ENCODE measurements at regions not wholly inside any gene's neighbourhood (a gene's known extent, or its start where the extent isn't known, plus 50 kb on each side); places are given as distances from the start of the nearest gene placed in this dataset.

DNA sequence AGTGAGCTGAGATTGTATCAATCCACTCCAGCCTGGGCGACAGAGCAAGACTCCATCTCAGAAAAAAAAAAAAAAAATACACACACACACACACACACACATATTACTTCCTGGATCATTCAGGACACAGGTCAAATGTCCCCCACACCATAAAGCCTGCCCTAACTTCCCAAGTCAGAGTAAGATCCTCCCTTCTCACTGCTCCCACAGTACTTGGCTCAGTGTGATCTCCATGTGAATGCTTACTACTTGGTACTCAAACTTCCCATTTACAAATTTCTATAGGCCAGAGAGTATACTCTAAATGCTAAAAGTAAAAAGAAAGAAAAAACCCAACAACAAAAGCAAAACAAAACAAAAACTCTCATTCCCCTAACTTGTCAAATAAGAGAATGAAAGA lies 386.8 kb downstream of the SLITRK6 start:
- ATAC-seq (no peak), DNase-seq (no peak)
- no peaks in the 10 kb centered on the region for H3K36me3 ChIP-seq
- H3K9me3 ChIP-seq: no peaks in the 10 kb centered on the region
- no peak overlapping the region for H3K4me3 ChIP-seq
- H3K4me1 ChIP-seq: no peaks in the 10 kb centered on the region
- no peaks in the 10 kb centered on the region for H3K27me3 ChIP-seq
- no peak overlapping the region for H3K27ac ChIP-seq
- intact Hi-C loops (cut with DNase I): no loop called here
- WGBS, 2 donors: 86 to 95% methylated on average over 1 of the region's 1 CpG
- TF ChIP-seq, protein P1, sequence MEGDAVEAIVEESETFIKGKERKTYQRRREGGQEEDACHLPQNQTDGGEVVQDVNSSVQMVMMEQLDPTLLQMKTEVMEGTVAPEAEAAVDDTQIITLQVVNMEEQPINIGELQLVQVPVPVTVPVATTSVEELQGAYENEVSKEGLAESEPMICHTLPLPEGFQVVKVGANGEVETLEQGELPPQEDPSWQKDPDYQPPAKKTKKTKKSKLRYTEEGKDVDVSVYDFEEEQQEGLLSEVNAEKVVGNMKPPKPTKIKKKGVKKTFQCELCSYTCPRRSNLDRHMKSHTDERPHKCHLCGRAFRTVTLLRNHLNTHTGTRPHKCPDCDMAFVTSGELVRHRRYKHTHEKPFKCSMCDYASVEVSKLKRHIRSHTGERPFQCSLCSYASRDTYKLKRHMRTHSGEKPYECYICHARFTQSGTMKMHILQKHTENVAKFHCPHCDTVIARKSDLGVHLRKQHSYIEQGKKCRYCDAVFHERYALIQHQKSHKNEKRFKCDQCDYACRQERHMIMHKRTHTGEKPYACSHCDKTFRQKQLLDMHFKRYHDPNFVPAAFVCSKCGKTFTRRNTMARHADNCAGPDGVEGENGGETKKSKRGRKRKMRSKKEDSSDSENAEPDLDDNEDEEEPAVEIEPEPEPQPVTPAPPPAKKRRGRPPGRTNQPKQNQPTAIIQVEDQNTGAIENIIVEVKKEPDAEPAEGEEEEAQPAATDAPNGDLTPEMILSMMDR (IDR thresholded peaks at IDR 0.05): no peak

DNA sequence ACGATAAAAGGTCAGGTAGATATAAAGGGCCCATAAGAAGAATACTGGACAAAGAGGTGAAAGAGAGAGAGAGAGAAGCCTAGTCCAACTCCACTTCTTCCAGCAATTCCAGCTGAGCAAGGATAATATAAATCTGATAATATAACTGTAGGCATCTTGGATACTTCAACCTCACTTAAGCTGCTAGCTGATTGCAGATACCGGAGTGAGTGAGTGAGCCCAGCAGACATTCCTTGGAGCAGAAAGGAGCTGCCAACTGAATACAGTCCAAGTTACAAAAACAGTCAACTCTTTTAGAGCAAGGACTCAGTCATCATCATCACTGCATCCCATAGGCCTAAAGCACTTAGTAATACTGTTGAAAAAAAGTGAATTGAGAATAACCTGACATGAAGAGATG lies 387.6 kb downstream of the SLITRK6 start:
- DNase-seq: no peak
- 62 to 69% methylated on average over 2 of the region's 2 CpGs for WGBS, 2 donors

DNA sequence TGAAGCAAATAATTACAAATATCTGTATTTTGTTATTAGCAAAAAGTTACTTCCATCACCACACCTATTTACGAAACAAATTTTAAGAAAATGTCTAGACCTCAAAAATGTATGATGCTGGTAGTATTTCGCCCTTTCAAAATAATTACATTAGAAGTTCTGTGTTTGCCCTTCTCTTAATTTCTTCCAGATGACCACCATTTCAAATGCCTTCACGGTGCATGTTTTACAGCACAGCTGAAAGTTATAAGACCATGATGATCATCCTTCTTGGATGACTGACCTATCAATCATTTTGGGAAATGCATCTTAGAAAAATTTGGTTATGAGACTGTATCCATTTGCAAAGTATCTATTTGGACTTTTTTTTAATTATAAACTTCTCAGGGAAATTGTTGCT lies 390.8 kb downstream of the SLITRK6 start:
- DNase-seq (no peak), ATAC-seq (no peak)
- H3K36me3 ChIP-seq: no peaks in the 10 kb centered on the region
- 86 to 92% methylated on average over 3 of the region's 3 CpGs for WGBS, 2 donors
- TF ChIP-seq, protein P1 (IDR thresholded peaks at IDR 0.05): no peak
- no peaks in the 10 kb centered on the region for H3K27me3 ChIP-seq
- no peak overlapping the region for H3K27ac ChIP-seq
- H3K4me3 ChIP-seq: no peak overlapping the region
- no peaks in the 10 kb centered on the region for H3K9me3 ChIP-seq
- intact Hi-C loops (cut with DNase I): no loop called here
- H3K4me1 ChIP-seq: no peaks in the 10 kb centered on the region

More for the DNA sequence above, 387.6 kb downstream of the SLITRK6 start:
- Histone ChIP-seq H3K36me3 (no peaks in the 10 kb centered on the region), H3K4me1 (no peaks in the 10 kb centered on the region), H3K9me3 (no peaks in the 10 kb centered on the region), H3K27me3 (no peaks in the 10 kb centered on the region), H3K4me3 (no peak overlapping the region), H3K27ac (no peak overlapping the region)
- intact Hi-C loops (cut with DNase I): no loop called here
- ATAC-seq: no peak
- TF ChIP-seq, protein P1 (IDR thresholded peaks at IDR 0.05): no peak

DNA sequence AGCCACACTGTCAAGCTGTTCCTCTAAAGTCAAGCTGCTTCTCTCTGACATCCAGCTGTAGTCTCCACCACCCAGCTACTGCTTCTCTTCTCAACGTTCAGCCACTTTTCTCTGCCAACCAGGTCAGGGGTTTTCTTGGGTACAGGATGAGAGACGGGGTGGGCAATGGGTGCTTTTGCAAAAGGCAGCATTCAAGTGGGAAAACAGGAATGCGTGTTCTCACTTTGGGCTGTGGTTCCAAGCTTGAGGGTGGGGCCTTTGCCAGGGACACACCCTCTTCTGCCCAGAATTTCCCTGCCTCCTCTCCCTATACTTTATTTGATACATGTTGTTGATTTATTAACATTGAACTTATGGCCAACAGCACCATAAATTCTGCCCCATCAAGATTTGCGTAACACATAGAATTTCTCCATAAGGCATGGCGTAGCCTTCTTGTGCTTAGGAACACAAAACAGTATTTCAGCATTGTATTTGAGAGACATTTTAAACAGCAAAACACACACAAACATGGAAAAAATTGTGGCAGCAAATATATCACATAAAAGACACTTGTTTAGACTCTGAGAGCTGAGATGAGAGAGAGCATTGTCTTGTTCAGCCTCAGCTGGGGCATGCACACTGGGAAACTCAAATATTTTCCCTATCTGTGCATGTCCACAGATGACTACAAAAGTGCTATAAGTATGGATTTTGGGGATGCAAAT lies 392.8 kb downstream of the SLITRK6 start:
- H3K27ac ChIP-seq: no peak overlapping the region
- H3K4me3 ChIP-seq: no peak overlapping the region
- no peaks in the 10 kb centered on the region for H3K4me1 ChIP-seq
- ATAC-seq (no peak), DNase-seq (no peak)
- H3K36me3 ChIP-seq: no peaks in the 10 kb centered on the region
- intact Hi-C loops (cut with DNase I): no loop called here
- no peaks in the 10 kb centered on the region for H3K27me3 ChIP-seq
- 81 to 87% methylated on average over 5 of the region's 5 CpGs for WGBS, 2 donors
- peaks cover 0 to 7% (median 0%) of the 10 kb centered on the region in 11 donors for H3K9me3 ChIP-seq
- TF ChIP-seq, protein P1 (IDR thresholded peaks at IDR 0.05): no peak
